ENCODE measurements at regions not wholly inside any gene's neighbourhood (a gene's known extent, or its start where the extent isn't known, plus 50 kb on each side); places are given as distances from the start of the nearest gene placed in this dataset.

- no peak for TF ChIP-seq CTCF (IDR thresholded peaks at IDR 0.05; ENCODE audit: borderline replicate concordance, insufficient read depth, low read depth, low read length)
- no peak overlapping the region for H3K4me3 ChIP-seq (ENCODE audit: low read depth, low read length)
Observed at GRCh38 chr7:34471844-34472243, 186.2 kb upstream of the NPSR1 start.

- no peak for TF ChIP-seq CTCF (IDR thresholded peaks at IDR 0.05; ENCODE audit: borderline replicate concordance, insufficient read depth, low read depth, low read length)
- no peak overlapping the region for H3K4me3 ChIP-seq (ENCODE audit: low read depth, low read length)
Observed at GRCh38 chr7:34486371-34486770, 171.6 kb upstream of the NPSR1 start.

GRCh38 chr7:34487391-34488115 is 170.5 kb upstream of the NPSR1 start:
- no peak for TF ChIP-seq CTCF (IDR thresholded peaks at IDR 0.05; ENCODE audit: borderline replicate concordance, insufficient read depth, low read depth, low read length)
- no peak overlapping the region for H3K4me3 ChIP-seq (ENCODE audit: low read depth, low read length)

GRCh38 chr7:34488766-34489165 is 169.3 kb upstream of the NPSR1 start:
- no peak overlapping the region for H3K4me3 ChIP-seq (ENCODE audit: low read depth, low read length)
- TF ChIP-seq CTCF (IDR thresholded peaks at IDR 0.05; ENCODE audit: borderline replicate concordance, insufficient read depth, low read depth, low read length), result no peak

GRCh38 chr7:34491899-34492298 is 166.1 kb upstream of the NPSR1 start:
- no peak for TF ChIP-seq CTCF (IDR thresholded peaks at IDR 0.05; ENCODE audit: borderline replicate concordance, insufficient read depth, low read depth, low read length)
- H3K4me3 ChIP-seq (ENCODE audit: low read depth, low read length), result no peak overlapping the region

GRCh38 chr7:34493752-34494151 is 164.3 kb upstream of the NPSR1 start:
- H3K4me3 ChIP-seq (ENCODE audit: low read depth, low read length), result no peak overlapping the region
- TF ChIP-seq CTCF (IDR thresholded peaks at IDR 0.05; ENCODE audit: borderline replicate concordance, insufficient read depth, low read depth, low read length), result no peak

- TF ChIP-seq CTCF (IDR thresholded peaks at IDR 0.05; ENCODE audit: borderline replicate concordance, insufficient read depth, low read depth, low read length), result peak; percentile 27; the same call in 1 of the 2 replicates
Observed at GRCh38 chr7:34497153-34497777, 160.8 kb upstream of the NPSR1 start.

More at GRCh38 chr7:34497153-34497777, 160.8 kb upstream of the NPSR1 start:
- no peak overlapping the region for H3K4me3 ChIP-seq (ENCODE audit: low read depth, low read length)
